ENCODE measurements at regions not wholly inside any gene's neighbourhood (a gene's known extent, or its start where the extent isn't known, plus 50 kb on each side); places are given as distances from the start of the nearest gene placed in this dataset.

- intact Hi-C loops (cut with micrococcal nuclease), result no loop called here
Measured at GRCh38 chr4:126250006-126250405, 935.3 kb downstream of the FAT4 start.

More at GRCh38 chr4:126250006-126250405, 935.3 kb downstream of the FAT4 start:
- ChIA-PET POLR2A (no interaction called here), CTCF (no interaction called here)
- Histone ChIP-seq H3K27ac (ENCODE audit: insufficient read depth, low read depth, low read length) (no peak overlapping the region), H3K36me3 (ENCODE audit: control insufficient read depth in 2 of 2, extremely low read depth in 1 of 2, insufficient read depth in 2 of 2, low read length in 2 of 2) (no peaks in the 10 kb centered on the region), H3K9me3 (replicated peaks; ENCODE audit: control insufficient read depth, insufficient read depth, low read length) (no peaks in the 10 kb centered on the region), H3K4me2 (ENCODE audit: insufficient read depth, low read length) (no peak overlapping the region), H2AFZ (ENCODE audit: low read depth, low read length) (no peak overlapping the region), H4K20me1 (replicated peaks; ENCODE audit: control insufficient read depth, extremely low read depth, insufficient read depth, low read length) (no peaks in the 10 kb centered on the region), H3K27me3 (ENCODE audit: control insufficient read depth in 2 of 2, insufficient read depth in 2 of 2, low read length in 2 of 2) (no peaks in the 10 kb centered on the region), H3K4me3 (replicated peaks in 1 of 3; ENCODE audit: insufficient read depth in 1 of 3, low read depth in 1 of 3, low read length in 3 of 3) (no peak overlapping the region), H3K4me1 (ENCODE audit: control insufficient read depth, extremely low read depth, insufficient read depth, low read length) (no peaks in the 10 kb centered on the region), H3K9ac (replicated peaks; ENCODE audit: extremely low read depth, insufficient read depth, low read length) (no peak overlapping the region), H3K9me1 (replicated peaks; ENCODE audit: control insufficient read depth, extremely low read depth, insufficient read depth, low read length) (no peaks in the 10 kb centered on the region), H3K79me2 (ENCODE audit: control insufficient read depth, insufficient read depth, low read length) (no peaks in the 10 kb centered on the region)
- no TSS peak for BruUV-seq (replicated peaks)
- TF ChIP-seq POLR2A (IDR thresholded peaks at IDR 0.05; ENCODE audit: low read depth, low read length), result no peak
- TF ChIP-seq FOS (IDR thresholded peaks at IDR 0.05; ENCODE audit: borderline replicate concordance, insufficient read depth, low read length), result no peak
- TF ChIP-seq CTCF (IDR thresholded peaks at IDR 0.05; ENCODE audit: extremely low read depth in 1 of 2, insufficient read depth in 1 of 2, low read depth in 1 of 2, low read length in 2 of 2), result no peak
- TF ChIP-seq EZH2 (IDR thresholded peaks at IDR 0.05; ENCODE audit: borderline replicate concordance, low read depth, low read length, severe bottlenecking), result no peak
- TF ChIP-seq, protein P1, sequence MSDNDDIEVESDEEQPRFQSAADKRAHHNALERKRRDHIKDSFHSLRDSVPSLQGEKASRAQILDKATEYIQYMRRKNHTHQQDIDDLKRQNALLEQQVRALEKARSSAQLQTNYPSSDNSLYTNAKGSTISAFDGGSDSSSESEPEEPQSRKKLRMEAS (IDR thresholded peaks at IDR 0.05; ENCODE audit: insufficient read depth, insufficient read length), result no peak
- no peak for TF ChIP-seq JUN (IDR thresholded peaks at IDR 0.05; ENCODE audit: borderline replicate concordance, insufficient read depth, insufficient read length, low read depth)
- DNase-seq (ENCODE audit: low read depth, low spot score) (no peak), FAIRE-seq (no peak)
- dilution Hi-C loops (cut with MboI; ENCODE audit: extremely low pct_ligation_motif_present, low sequenced_read_pairs), result no loop called here
